ENCODE measurements at regions not wholly inside any gene's neighbourhood (a gene's known extent, or its start where the extent isn't known, plus 50 kb on each side); places are given as distances from the start of the nearest gene placed in this dataset.
"Not testable (repeated sequence)": the region's sequence is repeated elsewhere in the genome, so short reads cannot be mapped to it uniquely, and the experiment has no call there.

DNA sequence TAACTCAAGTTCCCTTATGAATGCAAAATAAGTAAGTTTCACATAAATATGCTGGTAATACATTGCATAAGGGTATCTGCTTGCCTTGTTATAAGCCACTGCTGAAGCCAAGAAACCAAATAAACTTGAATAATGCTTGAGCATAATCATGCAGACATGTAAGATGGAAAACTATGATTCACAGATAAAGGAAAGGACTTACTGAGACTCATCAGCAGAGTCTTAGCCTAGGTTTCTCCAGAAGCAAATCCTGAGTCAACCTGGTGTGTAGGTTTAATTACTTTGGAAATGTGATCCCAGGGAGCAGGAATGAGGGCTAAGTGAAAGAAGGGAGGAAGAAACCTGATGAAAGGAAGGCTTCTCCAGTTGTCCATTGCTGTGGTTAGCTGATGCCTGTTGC is 107.7 kb upstream of the BTG1 start:
- DNase-seq = no peak

GRCh38 chr12:92248977-92249376 is 103.3 kb upstream of the BTG1 start:
- DNase-seq = no peak

DNA sequence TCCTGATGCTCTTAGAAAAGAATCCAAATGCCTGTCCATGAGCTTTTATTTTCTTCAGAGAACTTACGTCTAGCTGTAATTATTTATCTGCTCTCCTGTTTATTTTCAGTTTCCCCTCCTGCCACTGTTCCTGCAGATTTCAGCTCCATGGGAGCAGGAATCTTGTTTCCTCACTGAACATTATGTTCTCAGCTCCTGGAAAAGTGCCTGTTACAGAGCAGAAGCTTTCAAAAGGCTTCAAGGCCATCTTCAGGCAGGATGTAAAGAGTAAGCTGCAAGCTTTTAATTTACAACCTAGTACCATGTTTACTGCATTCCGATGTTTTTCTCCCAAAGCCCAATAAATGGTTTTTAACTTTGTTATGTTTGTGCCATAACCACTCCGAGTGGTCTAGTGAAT is 98.4 kb upstream of the BTG1 start:
- no peak for DNase-seq

DNA sequence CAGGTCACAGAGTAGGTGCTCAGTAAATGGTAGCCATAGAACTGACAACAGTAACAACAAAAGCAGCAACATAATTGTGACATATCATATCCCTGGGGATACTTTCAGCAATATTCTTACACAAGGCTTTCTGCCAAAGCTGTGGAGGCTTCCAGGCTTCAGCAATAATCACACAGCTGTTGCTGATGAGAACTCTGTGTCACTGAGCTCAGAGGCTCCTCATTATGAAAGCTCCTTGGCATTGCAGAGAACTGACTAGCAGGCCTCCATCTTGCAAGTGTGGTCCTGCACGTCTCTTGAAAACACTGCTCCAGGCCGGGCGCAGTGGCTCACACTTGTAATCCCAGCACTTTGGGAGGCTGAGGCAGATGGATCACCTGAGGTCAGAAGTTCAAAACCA is 97.3 kb upstream of the BTG1 start:
- DNase-seq = no peak

DNA sequence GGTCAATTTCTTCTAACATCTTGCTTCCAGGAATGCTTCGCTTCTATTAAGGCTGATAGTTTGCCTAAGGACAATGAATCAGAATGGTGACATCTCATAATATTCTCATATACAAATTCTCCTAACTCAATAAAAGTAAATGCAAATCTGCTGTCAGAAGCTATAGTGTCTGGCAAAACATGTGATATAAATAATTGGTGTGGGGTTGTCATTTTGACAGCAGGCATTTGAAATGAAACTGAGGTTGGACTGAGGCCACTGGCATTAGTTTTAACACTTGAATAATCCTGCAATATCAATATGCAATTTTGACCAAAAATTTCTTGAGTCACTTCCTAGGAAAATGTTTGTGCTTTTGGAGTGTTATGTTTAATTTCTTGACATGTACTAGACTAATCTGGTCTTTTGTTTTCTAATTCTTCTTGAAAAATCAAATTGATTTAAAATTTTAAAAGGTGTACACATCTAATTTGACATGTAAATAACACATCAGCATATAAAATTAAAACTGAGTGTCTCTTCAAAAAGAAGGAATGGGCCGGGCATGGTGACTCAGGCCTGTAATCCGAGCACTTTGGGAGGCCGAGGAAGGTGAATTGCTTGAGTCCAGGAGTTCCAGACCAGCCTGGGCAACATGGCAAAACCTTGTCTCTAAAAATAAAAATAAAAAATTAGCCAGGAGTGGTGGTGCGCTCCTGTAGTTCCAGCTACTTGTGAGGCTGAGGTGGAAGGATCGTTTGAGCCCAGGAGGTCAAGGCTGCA is 92.3 kb upstream of the BTG1 start:
- no peak for DNase-seq

DNA sequence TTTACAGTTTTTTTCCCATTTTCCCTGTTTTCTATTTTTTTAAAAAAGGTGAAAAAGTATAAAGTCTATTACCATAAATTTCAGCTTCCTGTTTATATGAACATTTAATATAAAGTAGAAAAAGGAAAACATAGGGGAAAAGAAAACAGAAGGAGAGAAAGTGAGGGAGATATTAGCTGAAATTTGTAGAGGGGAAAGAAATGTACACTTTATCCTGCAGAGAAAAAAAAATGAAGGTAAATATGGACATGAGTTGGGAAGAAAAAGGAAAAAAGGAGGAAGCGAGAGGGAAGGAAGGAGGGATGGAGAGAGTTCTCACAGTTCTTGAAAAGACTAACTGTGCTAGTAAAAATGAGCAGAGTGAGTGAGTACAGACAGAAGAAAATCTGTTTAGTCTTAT is 91.6 kb upstream of the BTG1 start:
- DNase-seq = no peak

- no peak for DNase-seq
These were observed 90.2 kb upstream of the BTG1 start for GRCh38 chr12:92235703-92236472.

DNA sequence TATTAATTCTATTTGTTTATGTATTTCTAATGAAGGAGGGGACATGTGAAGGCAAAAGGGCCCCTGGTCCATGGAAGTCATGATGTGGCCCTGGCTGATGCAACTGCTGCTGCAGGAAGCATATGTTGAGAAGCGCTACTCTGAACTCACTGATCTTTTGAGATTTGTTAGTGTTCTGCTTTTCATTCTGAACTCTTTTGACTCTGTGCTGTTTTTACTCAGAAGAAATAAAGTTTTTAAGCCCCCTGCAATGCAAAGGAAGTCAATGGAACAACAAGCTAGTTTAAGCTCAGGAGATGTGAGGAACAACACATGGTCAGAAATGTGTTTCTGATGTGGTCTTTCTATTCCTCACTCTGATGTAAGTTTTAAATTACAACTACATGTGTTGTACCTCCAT is 88.9 kb upstream of the BTG1 start:
- no peak for DNase-seq

DNA sequence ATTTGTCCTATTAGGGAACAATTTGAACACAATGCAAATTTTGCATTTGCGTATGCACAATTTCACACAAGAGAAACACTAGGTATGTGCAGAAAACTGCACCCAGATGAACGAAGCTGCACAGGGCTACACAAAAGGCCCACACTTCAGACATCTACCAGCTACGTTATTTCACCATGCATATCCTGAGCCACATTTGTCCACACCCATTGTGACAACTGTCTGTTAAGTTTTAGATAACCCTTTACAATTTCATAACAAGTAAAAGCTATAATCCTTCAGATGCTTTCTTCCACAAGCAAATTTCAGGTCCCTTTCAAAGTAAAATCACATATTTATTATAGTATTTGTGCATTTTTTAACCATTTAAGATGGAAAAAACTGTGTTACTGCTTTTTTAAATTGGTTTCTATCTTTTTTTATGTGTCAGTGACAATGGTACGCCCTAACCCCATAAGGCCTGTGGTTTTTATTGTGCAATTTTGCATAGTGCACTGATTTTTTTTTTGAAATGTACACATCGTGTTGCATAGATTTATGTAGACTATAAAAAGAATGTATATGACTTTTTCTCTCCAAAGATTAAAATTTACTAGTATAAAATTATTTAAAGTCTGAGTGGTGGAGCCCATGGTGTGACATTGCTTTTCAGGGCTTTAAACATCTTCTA is 87.8 kb upstream of the BTG1 start:
- no peak for DNase-seq

- not testable (repeated sequence) for DNase-seq
These were observed 86.8 kb upstream of the BTG1 start for GRCh38 chr12:92232371-92232932.

GRCh38 chr12:92231945-92232344 is 86.3 kb upstream of the BTG1 start:
- DNase-seq = not testable (repeated sequence)

DNA sequence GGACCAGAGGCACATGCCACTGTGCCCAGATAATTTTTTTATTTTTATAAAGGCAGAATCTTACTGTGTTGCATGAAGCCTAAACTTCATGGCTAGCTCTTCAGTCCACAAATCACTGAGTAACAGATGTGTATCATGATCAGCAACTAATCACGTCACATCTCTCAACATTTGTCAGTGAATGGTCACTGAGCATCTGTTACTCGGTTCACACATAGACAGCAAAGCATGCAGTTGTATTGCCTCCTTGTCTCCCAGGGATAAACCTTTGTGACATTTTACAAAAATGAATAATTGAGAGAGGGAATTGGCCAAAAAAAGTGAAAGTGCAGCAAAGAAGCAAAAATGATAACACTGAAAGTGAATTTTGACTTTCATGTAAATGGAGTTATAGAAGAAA is 85.9 kb upstream of the BTG1 start:
- not testable (repeated sequence) for DNase-seq

DNA sequence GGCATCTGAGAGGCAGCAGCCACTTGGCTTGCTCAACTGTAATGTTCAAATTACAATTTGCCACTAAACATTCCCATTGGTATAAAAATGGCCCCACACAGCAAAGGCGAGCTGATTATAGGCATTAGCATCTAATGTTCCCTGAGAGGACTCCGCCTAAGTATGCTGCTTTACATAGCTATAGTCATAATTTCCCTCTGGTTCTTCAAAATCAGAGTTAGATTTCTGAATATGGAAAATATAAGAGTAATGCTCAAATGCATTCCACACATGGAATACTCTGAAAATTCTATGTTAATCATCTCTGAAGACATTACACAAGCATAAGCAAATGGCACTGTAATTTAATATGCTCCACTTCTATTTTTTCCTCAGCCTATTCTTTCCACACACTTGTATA is 83.7 kb upstream of the BTG1 start:
- DNase-seq = no peak

- DNase-seq = no peak
These were observed 81.3 kb upstream of the BTG1 start for GRCh38 chr12:92226961-92227360.

DNA sequence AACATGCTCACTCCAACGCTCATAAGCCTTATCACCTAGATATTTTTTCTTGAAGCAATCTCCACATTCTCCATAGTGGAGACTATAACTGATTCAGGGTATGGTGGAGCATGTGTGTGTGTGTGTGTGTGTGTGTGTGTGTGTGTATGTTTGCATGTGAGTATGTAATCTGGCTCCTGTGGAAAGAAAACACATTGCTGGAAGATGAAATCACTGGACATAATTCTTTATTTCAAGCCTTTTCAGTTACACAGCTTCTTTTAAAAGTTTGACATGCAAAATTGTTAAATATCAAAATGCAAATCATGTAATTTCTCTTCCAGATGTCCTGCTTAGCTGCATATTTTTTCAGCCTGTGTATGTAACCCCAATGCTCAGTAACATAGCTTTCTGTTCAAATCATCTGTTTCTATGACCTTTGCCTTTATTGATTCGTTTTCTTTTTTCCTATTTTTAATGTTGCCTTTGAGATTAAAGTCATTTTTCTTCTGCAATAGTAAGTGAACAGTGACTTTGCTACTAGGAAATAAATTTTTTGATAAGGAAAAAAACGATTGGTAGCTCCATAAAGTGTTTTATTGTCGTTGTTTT is 80.5 kb upstream of the BTG1 start:
- DNase-seq = no peak

DNA sequence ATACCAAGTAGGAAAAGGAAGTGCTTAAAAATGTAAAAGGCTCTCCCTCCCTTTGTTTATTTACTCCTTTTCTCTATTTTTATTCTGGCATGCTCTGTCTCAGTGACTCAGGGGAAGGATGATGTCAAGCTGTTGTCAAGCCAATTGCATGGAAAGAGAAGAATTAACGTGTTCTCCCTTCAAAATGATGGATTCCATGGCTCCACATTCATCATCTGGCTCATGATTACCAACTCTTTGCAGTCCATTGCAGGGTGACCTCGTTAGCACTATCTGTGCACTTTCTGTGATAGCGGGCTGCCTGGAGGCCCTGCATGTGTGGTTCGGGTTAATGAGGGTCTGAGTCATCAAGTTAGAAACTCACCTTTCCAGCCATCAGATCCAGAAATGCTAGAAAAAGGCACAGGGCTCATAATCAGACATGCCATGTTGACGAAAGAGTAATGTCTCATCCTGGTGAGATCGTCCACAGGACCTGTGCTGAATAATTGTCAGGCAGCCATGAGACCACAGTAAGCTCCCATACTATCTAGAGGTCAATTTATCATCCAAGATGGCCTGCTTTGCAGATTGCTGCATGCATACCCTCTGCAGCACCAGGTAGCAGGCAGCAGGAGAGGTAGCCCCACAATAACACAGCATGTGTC is 79.2 kb upstream of the BTG1 start:
- DNase-seq = no peak

GRCh38 chr12:92223481-92223880 is 77.8 kb upstream of the BTG1 start:
- no peak for DNase-seq

- DNase-seq = no peak
These were observed 76.1 kb upstream of the BTG1 start for GRCh38 chr12:92221656-92222315.

- no peak for DNase-seq
These were observed 72.9 kb upstream of the BTG1 start for GRCh38 chr12:92218394-92219077.

DNA sequence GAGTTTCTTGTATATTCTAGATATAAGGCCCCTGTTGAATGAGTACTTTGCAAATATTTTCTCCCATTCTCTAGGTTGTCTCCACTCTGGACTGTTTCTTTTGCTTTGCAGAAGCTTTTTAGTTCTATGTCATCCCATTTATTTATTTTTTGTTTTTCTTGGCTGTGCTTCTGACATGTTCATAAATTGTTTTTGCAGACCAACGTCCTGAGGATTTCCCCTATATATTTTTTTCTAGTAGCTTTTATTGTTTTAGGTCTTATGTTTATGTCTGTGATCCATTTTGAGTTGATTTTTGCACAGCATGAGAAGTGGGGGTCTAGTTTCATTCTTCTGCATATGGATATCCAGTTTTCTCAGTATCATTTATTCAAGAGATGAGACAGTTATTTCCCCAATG is 70.4 kb upstream of the BTG1 start:
- no peak for DNase-seq

- no peak for DNase-seq
These were observed 69.7 kb upstream of the BTG1 start for GRCh38 chr12:92215358-92215757.
